ENCODE measurements at regions not wholly inside any gene's neighbourhood (a gene's known extent, or its start where the extent isn't known, plus 50 kb on each side); places are given as distances from the start of the nearest gene placed in this dataset.
"Not testable (repeated sequence)": the region's sequence is repeated elsewhere in the genome, so short reads cannot be mapped to it uniquely, and the experiment has no call there.

DNA sequence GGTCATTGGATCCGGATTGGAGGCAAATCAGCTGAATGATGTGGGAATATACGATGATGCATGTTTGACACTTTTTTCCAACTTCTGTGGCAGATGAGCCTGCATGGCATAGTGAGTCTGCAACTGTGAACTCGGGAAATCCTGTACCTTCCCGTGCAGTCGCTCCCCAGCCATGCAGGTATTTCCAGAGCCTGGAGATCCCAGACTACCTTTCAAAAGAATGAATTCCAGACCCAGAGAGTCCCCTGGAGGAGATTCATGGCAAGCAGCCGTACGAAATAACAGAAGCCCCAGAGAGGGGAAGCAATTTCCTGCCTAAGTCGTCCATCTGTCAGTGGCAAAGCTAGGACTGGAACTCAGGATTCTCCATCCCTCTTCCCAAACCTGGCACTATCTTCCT lies 75.7 kb upstream of the FAM20A start:
- DNase-seq (ENCODE audit: insufficient read length, low spot score, missing footprints), result no peak
- TF ChIP-seq CTCF (IDR thresholded peaks at IDR 0.05; ENCODE audit: extremely low read depth, low read depth, low read length), result no peak
- Histone ChIP-seq H4K20me1 (ENCODE audit: insufficient read depth, low read length) (no peaks in the 10 kb centered on the region), H2AFZ (ENCODE audit: low read length) (no peak overlapping the region), H3K9me3 (ENCODE audit: low read depth, low read length) (no peaks in the 10 kb centered on the region), H3K27ac (ENCODE audit: low read depth, low read length) (no peak overlapping the region), H3K36me3 (ENCODE audit: insufficient read depth, low read length) (no peaks in the 10 kb centered on the region), H3K4me2 (ENCODE audit: insufficient read depth, low read length) (no peak overlapping the region), H3K4me1 (ENCODE audit: insufficient read depth, low read length) (peaks cover 2% of the 10 kb centered on the region), H3K4me3 (ENCODE audit: insufficient read depth, low read length) (no peak overlapping the region), H3K27me3 (ENCODE audit: insufficient read depth, low read length) (peaks cover 3% of the 10 kb centered on the region), H3K79me2 (ENCODE audit: insufficient read depth, low read length) (no peaks in the 10 kb centered on the region)

- no peak overlapping the region for H3K4me3 ChIP-seq (ENCODE audit: insufficient read depth, low read length)
- H4K20me1 ChIP-seq (ENCODE audit: insufficient read depth, low read length), result no peaks in the 10 kb centered on the region
- no peak overlapping the region for H3K4me2 ChIP-seq (ENCODE audit: insufficient read depth, low read length)
- no peaks in the 10 kb centered on the region for H3K79me2 ChIP-seq (ENCODE audit: insufficient read depth, low read length)
- H3K4me1 ChIP-seq (ENCODE audit: insufficient read depth, low read length), result peaks cover 2% of the 10 kb centered on the region
- no peaks in the 10 kb centered on the region for H3K9me3 ChIP-seq (ENCODE audit: low read depth, low read length)
- no peak for TF ChIP-seq CTCF (IDR thresholded peaks at IDR 0.05; ENCODE audit: extremely low read depth, low read depth, low read length)
- no peak for DNase-seq (ENCODE audit: insufficient read length, low spot score, missing footprints)
- peaks cover 3% of the 10 kb centered on the region for H3K27me3 ChIP-seq (ENCODE audit: insufficient read depth, low read length)
- H2AFZ ChIP-seq (ENCODE audit: low read length), result no peak overlapping the region
- no peaks in the 10 kb centered on the region for H3K36me3 ChIP-seq (ENCODE audit: insufficient read depth, low read length)
- H3K27ac ChIP-seq (ENCODE audit: low read depth, low read length), result no peak overlapping the region
These were observed 74.6 kb upstream of the FAM20A start for GRCh38 chr17:68675723-68676122.

DNA sequence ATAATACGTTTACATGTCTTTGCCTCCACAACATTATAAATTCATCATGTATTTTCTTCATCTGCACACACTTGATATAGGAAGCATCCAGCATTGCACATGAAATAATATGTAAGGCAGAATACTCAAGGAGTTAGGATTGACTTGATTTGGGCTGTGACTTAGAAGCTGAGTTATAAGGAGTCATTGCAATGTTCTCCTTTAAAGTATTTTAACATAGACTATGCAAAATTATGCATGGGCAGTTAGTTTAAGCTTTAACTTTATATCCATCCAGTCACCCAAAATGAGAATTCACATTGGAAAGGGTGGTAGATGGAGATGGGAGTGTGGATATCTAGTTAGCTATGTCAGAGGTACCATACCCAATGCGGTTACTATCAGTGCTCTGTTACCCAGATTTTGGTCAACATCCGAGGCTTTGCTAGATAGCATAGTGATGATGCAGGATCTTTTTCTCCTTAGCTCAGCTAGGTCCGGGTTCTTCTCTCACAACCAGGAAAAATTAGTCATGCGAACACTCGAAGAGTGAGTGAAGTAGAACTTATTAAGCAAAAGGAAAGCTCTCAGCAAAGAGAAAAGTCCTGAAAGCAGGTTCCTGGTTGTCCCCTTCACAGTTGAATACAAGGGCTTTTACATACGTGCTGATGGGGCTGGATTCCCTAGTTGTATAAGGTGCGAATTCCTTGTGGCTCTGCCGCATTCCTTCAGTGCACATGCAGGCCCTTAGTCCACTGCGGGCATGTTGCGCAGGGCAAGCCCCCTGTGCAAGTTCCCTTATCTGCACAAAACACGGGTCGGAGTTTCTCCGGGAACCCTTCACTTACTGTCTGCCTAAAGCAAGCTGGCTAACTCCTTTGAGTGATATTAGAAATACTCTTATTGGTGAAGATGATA lies 73.1 kb upstream of the FAM20A start:
- H3K4me3 ChIP-seq (ENCODE audit: insufficient read depth, low read length), result no peak overlapping the region
- no peaks in the 10 kb centered on the region for H3K79me2 ChIP-seq (ENCODE audit: insufficient read depth, low read length)
- H3K27me3 ChIP-seq (ENCODE audit: insufficient read depth, low read length), result no peaks in the 10 kb centered on the region
- H2AFZ ChIP-seq (ENCODE audit: low read length), result no peak overlapping the region
- H3K4me1 ChIP-seq (ENCODE audit: insufficient read depth, low read length), result peaks cover 2% of the 10 kb centered on the region
- no peak overlapping the region for H3K4me2 ChIP-seq (ENCODE audit: insufficient read depth, low read length)
- H3K27ac ChIP-seq (ENCODE audit: low read depth, low read length), result no peak overlapping the region
- DNase-seq (ENCODE audit: insufficient read length, low spot score, missing footprints), result no peak
- H3K36me3 ChIP-seq (ENCODE audit: insufficient read depth, low read length), result no peaks in the 10 kb centered on the region
- H4K20me1 ChIP-seq (ENCODE audit: insufficient read depth, low read length), result no peaks in the 10 kb centered on the region
- no peaks in the 10 kb centered on the region for H3K9me3 ChIP-seq (ENCODE audit: low read depth, low read length)
- no peak for TF ChIP-seq CTCF (IDR thresholded peaks at IDR 0.05; ENCODE audit: extremely low read depth, low read depth, low read length)

DNA sequence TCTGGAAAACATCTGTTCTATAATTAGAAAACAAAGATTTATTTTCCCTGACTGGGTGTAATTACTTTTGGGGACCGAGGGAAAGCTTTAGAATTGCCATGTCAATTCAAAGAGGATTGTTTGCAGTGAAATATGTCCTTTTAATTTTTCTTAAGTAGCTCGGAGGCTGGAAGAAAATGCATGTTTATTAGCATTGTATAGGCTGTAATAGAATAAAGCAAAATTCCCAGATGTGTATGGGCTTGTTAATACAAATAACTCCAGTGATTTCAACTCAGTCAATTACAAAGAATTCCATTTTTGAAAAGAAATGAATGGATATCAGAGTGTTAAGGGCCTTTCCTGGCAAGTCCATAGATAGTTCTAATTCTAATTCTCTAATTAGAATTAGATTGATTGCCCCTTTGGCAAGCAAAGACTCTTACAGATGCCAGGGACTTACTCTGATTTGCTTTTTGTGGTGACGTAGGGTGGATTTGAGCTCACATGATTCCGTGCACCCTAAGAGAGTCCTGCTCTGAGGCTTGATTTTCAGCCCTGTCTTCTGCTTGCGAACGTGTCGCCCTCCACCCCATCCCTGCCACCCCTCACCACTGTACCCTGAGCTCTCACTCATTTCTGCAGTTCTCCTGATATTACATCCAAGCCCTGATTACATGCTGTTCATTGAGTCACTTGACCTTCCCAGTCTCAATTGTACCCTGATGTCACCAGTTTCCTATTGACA lies 70.0 kb upstream of the FAM20A start:
- no peaks in the 10 kb centered on the region for H3K9me3 ChIP-seq (ENCODE audit: low read depth, low read length)
- no peaks in the 10 kb centered on the region for H3K36me3 ChIP-seq (ENCODE audit: insufficient read depth, low read length)
- no peak overlapping the region for H3K4me2 ChIP-seq (ENCODE audit: insufficient read depth, low read length)
- H3K4me3 ChIP-seq (ENCODE audit: insufficient read depth, low read length), result no peak overlapping the region
- no peaks in the 10 kb centered on the region for H3K79me2 ChIP-seq (ENCODE audit: insufficient read depth, low read length)
- H3K4me1 ChIP-seq (ENCODE audit: insufficient read depth, low read length), result peaks cover 2% of the 10 kb centered on the region
- no peak overlapping the region for H3K27ac ChIP-seq (ENCODE audit: low read depth, low read length)
- no peak for DNase-seq (ENCODE audit: insufficient read length, low spot score, missing footprints)
- no peak for TF ChIP-seq CTCF (IDR thresholded peaks at IDR 0.05; ENCODE audit: extremely low read depth, low read depth, low read length)
- H2AFZ ChIP-seq (ENCODE audit: low read length), result no peak overlapping the region
- H4K20me1 ChIP-seq (ENCODE audit: insufficient read depth, low read length), result no peaks in the 10 kb centered on the region
- peaks cover 5% of the 10 kb centered on the region for H3K27me3 ChIP-seq (ENCODE audit: insufficient read depth, low read length)

DNA sequence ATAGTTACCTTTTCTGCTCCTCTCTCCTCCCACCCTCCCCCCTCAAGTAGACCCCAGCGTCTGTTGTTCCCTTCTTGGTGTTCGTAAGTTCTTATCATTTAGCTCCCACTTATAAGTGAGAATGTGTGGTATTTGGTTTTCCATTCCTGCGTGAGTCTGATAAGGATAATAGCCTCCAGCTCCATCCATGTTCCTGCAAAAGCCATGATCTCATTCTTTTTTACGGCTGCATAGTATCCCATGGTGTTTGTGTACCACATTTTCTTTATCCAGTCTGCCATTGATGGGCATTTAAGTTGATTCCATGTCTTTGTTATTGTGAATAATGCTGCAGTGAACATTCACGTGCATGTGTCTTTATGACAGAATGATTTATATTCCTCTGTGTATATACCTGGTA lies 65.3 kb upstream of the FAM20A start:
- H3K36me3 ChIP-seq (ENCODE audit: insufficient read depth, low read length); H3K27ac ChIP-seq (ENCODE audit: low read depth, low read length); H3K4me3 ChIP-seq (ENCODE audit: insufficient read depth, low read length): not testable (repeated sequence)

More for the DNA sequence above, 65.3 kb upstream of the FAM20A start:
- H4K20me1 ChIP-seq (ENCODE audit: insufficient read depth, low read length); H2AFZ ChIP-seq (ENCODE audit: low read length); H3K4me1 ChIP-seq (ENCODE audit: insufficient read depth, low read length); H3K79me2 ChIP-seq (ENCODE audit: insufficient read depth, low read length); H3K27me3 ChIP-seq (ENCODE audit: insufficient read depth, low read length); H3K9me3 ChIP-seq (ENCODE audit: low read depth, low read length); DNase-seq (ENCODE audit: insufficient read length, low spot score, missing footprints); H3K4me2 ChIP-seq (ENCODE audit: insufficient read depth, low read length): not testable (repeated sequence)

Data from osteoblast (primary cell).